ENCODE measurements at regions not wholly inside any gene's neighbourhood (a gene's known extent, or its start where the extent isn't known, plus 50 kb on each side); places are given as distances from the start of the nearest gene placed in this dataset.

GRCh38 chr10:23859598-23859997, 349.3 kb upstream of the KIAA1217 start:
- TF ChIP-seq, protein P1, sequence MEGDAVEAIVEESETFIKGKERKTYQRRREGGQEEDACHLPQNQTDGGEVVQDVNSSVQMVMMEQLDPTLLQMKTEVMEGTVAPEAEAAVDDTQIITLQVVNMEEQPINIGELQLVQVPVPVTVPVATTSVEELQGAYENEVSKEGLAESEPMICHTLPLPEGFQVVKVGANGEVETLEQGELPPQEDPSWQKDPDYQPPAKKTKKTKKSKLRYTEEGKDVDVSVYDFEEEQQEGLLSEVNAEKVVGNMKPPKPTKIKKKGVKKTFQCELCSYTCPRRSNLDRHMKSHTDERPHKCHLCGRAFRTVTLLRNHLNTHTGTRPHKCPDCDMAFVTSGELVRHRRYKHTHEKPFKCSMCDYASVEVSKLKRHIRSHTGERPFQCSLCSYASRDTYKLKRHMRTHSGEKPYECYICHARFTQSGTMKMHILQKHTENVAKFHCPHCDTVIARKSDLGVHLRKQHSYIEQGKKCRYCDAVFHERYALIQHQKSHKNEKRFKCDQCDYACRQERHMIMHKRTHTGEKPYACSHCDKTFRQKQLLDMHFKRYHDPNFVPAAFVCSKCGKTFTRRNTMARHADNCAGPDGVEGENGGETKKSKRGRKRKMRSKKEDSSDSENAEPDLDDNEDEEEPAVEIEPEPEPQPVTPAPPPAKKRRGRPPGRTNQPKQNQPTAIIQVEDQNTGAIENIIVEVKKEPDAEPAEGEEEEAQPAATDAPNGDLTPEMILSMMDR (conservative IDR thresholded peaks at IDR 0.05 in 1 of 2, IDR thresholded peaks at IDR 0.05 in 1 of 2; ENCODE audit: low read depth in 1 of 2, low read length in 2 of 2) = no peak
- TF ChIP-seq EZH2 (IDR thresholded peaks at IDR 0.05; ENCODE audit: low read length, missing control alignments) = no peak
